ENCODE measurements at regions not wholly inside any gene's neighbourhood (a gene's known extent, or its start where the extent isn't known, plus 50 kb on each side); places are given as distances from the start of the nearest gene placed in this dataset.

DNA sequence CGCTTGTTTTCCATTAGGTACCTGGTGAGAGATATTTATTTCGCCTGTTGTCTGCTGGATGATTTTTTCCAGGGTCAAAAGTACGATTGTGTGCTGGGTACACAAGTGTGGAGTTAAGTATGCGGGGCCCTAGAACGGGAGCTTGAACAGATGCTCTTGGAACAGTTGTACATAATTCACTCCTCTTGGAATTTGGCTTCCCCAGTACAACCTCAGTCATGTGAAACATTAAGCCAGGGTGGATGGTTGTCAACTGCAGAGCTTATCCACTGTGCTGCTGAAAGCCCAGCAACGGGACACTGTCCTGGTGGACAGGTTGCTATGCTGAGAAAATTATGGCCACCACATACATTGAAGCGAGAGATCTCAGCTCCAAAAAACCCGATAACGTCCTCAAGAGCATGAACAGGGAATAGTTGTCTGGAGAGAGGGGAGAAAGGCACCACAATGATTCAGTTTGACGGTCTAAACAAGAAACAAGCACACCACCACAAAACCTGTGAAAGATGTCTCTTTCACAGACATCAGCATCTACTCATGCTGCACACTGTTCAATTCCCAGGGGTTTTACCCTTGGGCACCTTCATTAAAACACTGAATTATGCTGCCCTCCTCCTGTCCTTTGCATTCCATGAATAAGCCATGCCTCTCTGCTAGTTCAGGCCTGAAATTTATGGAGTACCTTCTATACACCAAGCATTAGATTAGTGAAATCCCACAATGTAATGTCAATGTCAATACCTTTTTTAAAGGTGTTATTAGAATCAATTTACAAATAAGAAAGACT lies 176.8 kb upstream of the TRIB2 start:
- H4K20me1 ChIP-seq (replicated peaks; ENCODE audit: control insufficient read depth, extremely low read depth, insufficient read depth, low read length) = no peaks in the 10 kb centered on the region
- FAIRE-seq (no peak), DNase-seq (ENCODE audit: low read depth, low spot score) (no peak)
- H3K9me3 ChIP-seq (replicated peaks; ENCODE audit: control insufficient read depth, insufficient read depth, low read length) = no peaks in the 10 kb centered on the region
- no peak overlapping the region for H3K4me2 ChIP-seq (ENCODE audit: insufficient read depth, low read length)
- no peak overlapping the region for H3K9ac ChIP-seq (replicated peaks; ENCODE audit: extremely low read depth, insufficient read depth, low read length)
- intact Hi-C loops (cut with micrococcal nuclease) (loop anchor here (5.0 kb wide), 1 partner anchor 72 kb away; no protein-coding TSS in a partner anchor), dilution Hi-C loops (cut with MboI; ENCODE audit: extremely low pct_ligation_motif_present, low sequenced_read_pairs) (no loop called here)
- peaks cover 0 to 5% of the 10 kb centered on the region in 2 experiments for H3K27me3 ChIP-seq (ENCODE audit: control insufficient read depth in 2 of 2, insufficient read depth in 2 of 2, low read length in 2 of 2)
- BruUV-seq (replicated peaks) = no TSS peak
- ChIA-PET CTCF (interaction anchor here (1.3 kb wide), 1 partner anchor 176 kb away, joined by 3 read pairs; the partner anchor contains the start of gene TRIB2), POLR2A (no interaction called here)
- no peak overlapping the region for H3K27ac ChIP-seq (ENCODE audit: insufficient read depth, low read depth, low read length)
- H3K79me2 ChIP-seq (ENCODE audit: control insufficient read depth, insufficient read depth, low read length) = no peaks in the 10 kb centered on the region
- TF ChIP-seq FOS (IDR thresholded peaks at IDR 0.05; ENCODE audit: borderline replicate concordance, insufficient read depth, low read length) (no peak), POLR2AphosphoS5 (IDR thresholded peaks at IDR 0.05; ENCODE audit: insufficient read depth, low read depth, low read length) (no peak), MYC (IDR thresholded peaks at IDR 0.05; ENCODE audit: low read depth, low read length) (no peak), MAX (IDR thresholded peaks at IDR 0.05; ENCODE audit: insufficient read depth, insufficient read length) (no peak), POLR2A (IDR thresholded peaks at IDR 0.05; ENCODE audit: low read depth, low read length) (no peak), CTCF (IDR thresholded peaks at IDR 0.05; ENCODE audit: extremely low read depth in 1 of 2, insufficient read depth in 1 of 2, low read depth in 1 of 2, low read length in 2 of 2) (no peak), EZH2 (IDR thresholded peaks at IDR 0.05; ENCODE audit: borderline replicate concordance, low read depth, low read length, severe bottlenecking) (no peak), GATA2 (IDR thresholded peaks at IDR 0.05; ENCODE audit: insufficient read depth, insufficient read length, low read depth, low read length) (no peak), JUN (IDR thresholded peaks at IDR 0.05; ENCODE audit: borderline replicate concordance, insufficient read depth, insufficient read length, low read depth) (no peak)
- no peaks in the 10 kb centered on the region for H3K9me1 ChIP-seq (replicated peaks; ENCODE audit: control insufficient read depth, extremely low read depth, insufficient read depth, low read length)
- no peaks in the 10 kb centered on the region for H3K36me3 ChIP-seq (ENCODE audit: control insufficient read depth in 2 of 2, extremely low read depth in 1 of 2, insufficient read depth in 2 of 2, low read length in 2 of 2)
- H2AFZ ChIP-seq (ENCODE audit: low read depth, low read length) = no peak overlapping the region
- no peak overlapping the region for H3K4me3 ChIP-seq (replicated peaks in 1 of 3; ENCODE audit: insufficient read depth in 1 of 3, low read depth in 1 of 3, low read length in 3 of 3)
- H3K4me1 ChIP-seq (ENCODE audit: control insufficient read depth, extremely low read depth, insufficient read depth, low read length) = no peaks in the 10 kb centered on the region

Measured in endothelial cell of umbilical vein (primary cell).